ENCODE measurements at regions not wholly inside any gene's neighbourhood (a gene's known extent, or its start where the extent isn't known, plus 50 kb on each side); places are given as distances from the start of the nearest gene placed in this dataset.

DNA sequence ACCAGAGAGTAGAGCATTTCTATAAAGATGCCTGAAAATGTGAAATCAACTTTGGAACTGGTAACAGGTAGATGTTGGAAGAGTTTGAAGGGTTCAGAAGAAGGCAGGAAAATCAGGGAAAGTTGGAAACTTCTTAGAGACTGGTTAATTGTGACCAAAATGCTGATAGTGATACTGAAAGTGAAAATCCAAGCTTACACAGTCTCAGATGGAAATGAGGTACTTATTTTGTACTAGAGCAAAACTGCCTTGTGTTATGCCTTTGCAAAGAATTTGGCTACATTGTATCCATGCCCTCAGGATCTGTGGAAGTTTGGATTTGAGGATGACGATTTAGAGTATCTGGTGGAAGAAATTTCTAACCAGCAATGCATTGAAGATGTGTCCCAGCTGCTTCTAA, 430.6 kb upstream of the KCND2 start:
- Histone ChIP-seq H3K9me3 (ENCODE audit: insufficient read depth, low read length) (no peaks in the 10 kb centered on the region), H3K27ac (ENCODE audit: low read depth, low read length) (no peak overlapping the region), H3K36me3 (ENCODE audit: low read length) (no peaks in the 10 kb centered on the region), H3K27me3 (ENCODE audit: low read length) (no peaks in the 10 kb centered on the region), H3K9me2 (replicated peaks; ENCODE audit: insufficient read depth, low read length) (no peaks in the 10 kb centered on the region), H3K4me2 (ENCODE audit: low read depth, low read length, poor library complexity, severe bottlenecking) (no peak overlapping the region), H3K9ac (ENCODE audit: low read length) (no peak overlapping the region), H3F3A (ENCODE audit: insufficient read depth) (no peaks in the 10 kb centered on the region), H3K79me2 (ENCODE audit: insufficient read depth, low read length) (no peaks in the 10 kb centered on the region), H3K4me3 (ENCODE audit: insufficient read depth, low read length, poor library complexity, severe bottlenecking) (no peak overlapping the region), H4K20me1 (ENCODE audit: low read depth, low read length) (no peaks in the 10 kb centered on the region), H2AFZ (ENCODE audit: low read depth, low read length, severe bottlenecking) (no peak overlapping the region)
- no peak for TF ChIP-seq EZH2phosphoT487 (conservative IDR thresholded peaks at IDR 0.05; ENCODE audit: low read length)
- TF ChIP-seq, protein P1, sequence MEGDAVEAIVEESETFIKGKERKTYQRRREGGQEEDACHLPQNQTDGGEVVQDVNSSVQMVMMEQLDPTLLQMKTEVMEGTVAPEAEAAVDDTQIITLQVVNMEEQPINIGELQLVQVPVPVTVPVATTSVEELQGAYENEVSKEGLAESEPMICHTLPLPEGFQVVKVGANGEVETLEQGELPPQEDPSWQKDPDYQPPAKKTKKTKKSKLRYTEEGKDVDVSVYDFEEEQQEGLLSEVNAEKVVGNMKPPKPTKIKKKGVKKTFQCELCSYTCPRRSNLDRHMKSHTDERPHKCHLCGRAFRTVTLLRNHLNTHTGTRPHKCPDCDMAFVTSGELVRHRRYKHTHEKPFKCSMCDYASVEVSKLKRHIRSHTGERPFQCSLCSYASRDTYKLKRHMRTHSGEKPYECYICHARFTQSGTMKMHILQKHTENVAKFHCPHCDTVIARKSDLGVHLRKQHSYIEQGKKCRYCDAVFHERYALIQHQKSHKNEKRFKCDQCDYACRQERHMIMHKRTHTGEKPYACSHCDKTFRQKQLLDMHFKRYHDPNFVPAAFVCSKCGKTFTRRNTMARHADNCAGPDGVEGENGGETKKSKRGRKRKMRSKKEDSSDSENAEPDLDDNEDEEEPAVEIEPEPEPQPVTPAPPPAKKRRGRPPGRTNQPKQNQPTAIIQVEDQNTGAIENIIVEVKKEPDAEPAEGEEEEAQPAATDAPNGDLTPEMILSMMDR (IDR thresholded peaks at IDR 0.05; ENCODE audit: insufficient read depth, low read length, poor library complexity, severe bottlenecking), result no peak

DNA sequence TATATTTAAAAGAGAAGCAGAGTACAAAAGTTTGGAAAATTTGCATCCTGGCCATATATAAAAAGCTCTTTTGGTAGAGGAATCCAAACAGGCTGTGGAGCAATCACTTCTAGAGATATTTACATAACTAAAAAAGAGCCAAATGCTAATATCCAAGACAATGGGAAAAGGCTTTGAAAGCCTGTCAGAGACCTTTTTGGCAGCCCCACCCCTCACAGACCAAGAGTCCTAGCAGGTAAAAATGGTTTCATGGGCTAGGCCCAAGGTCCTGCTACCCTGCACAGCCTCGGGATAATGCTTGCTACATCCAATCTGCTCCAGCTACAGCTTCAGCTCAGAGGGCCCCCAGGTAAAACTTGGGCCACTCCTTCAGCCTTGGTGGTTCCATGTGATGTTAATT, 430.2 kb upstream of the KCND2 start:
- Histone ChIP-seq H3K4me3 (ENCODE audit: insufficient read depth, low read length, poor library complexity, severe bottlenecking) (no peak overlapping the region), H3K36me3 (ENCODE audit: low read length) (no peaks in the 10 kb centered on the region), H3K79me2 (ENCODE audit: insufficient read depth, low read length) (no peaks in the 10 kb centered on the region), H3K9me3 (ENCODE audit: insufficient read depth, low read length) (no peaks in the 10 kb centered on the region), H3K4me2 (ENCODE audit: low read depth, low read length, poor library complexity, severe bottlenecking) (no peak overlapping the region), H4K20me1 (ENCODE audit: low read depth, low read length) (no peaks in the 10 kb centered on the region), H3F3A (ENCODE audit: insufficient read depth) (no peaks in the 10 kb centered on the region), H2AFZ (ENCODE audit: low read depth, low read length, severe bottlenecking) (no peak overlapping the region), H3K27ac (ENCODE audit: low read depth, low read length) (no peak overlapping the region), H3K9ac (ENCODE audit: low read length) (no peak overlapping the region), H3K27me3 (ENCODE audit: low read length) (no peaks in the 10 kb centered on the region), H3K9me2 (replicated peaks; ENCODE audit: insufficient read depth, low read length) (no peaks in the 10 kb centered on the region)
- TF ChIP-seq EZH2phosphoT487 (conservative IDR thresholded peaks at IDR 0.05; ENCODE audit: low read length), result no peak
- TF ChIP-seq, protein P1 (IDR thresholded peaks at IDR 0.05; ENCODE audit: insufficient read depth, low read length, poor library complexity, severe bottlenecking), result no peak

DNA sequence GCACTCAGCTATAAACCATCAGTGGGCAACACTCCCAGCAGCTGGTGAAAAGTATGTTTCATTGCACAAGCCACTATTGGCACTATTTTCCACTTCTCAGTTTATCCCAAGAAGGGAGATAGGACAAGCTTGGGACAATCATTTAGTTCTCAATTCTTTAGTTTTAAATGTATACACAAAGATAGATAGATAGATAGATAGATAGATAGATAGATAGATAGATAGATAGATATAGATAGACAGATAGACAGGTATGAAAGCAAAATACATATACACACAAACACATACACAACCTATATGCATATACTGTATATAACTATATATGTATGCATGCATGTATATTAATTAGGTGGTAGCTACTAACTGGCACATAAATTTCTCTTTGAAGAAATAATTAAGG, 411.6 kb upstream of the KCND2 start:
- no peaks in the 10 kb centered on the region for H3K9me3 ChIP-seq (ENCODE audit: insufficient read depth, low read length)
- H3F3A ChIP-seq (ENCODE audit: insufficient read depth), result no peaks in the 10 kb centered on the region
- H3K9me2 ChIP-seq (replicated peaks; ENCODE audit: insufficient read depth, low read length), result no peaks in the 10 kb centered on the region
- H3K27ac ChIP-seq (ENCODE audit: low read depth, low read length), result no peak overlapping the region
- no peaks in the 10 kb centered on the region for H3K79me2 ChIP-seq (ENCODE audit: insufficient read depth, low read length)
- no peak overlapping the region for H3K4me3 ChIP-seq (ENCODE audit: insufficient read depth, low read length, poor library complexity, severe bottlenecking)
- H3K4me2 ChIP-seq (ENCODE audit: low read depth, low read length, poor library complexity, severe bottlenecking), result no peak overlapping the region
- H2AFZ ChIP-seq (ENCODE audit: low read depth, low read length, severe bottlenecking), result no peak overlapping the region
- no peaks in the 10 kb centered on the region for H3K27me3 ChIP-seq (ENCODE audit: low read length)
- TF ChIP-seq EZH2phosphoT487 (conservative IDR thresholded peaks at IDR 0.05; ENCODE audit: low read length), result no peak
- TF ChIP-seq, protein P1 (IDR thresholded peaks at IDR 0.05; ENCODE audit: insufficient read depth, low read length, poor library complexity, severe bottlenecking), result no peak
- no peak overlapping the region for H3K9ac ChIP-seq (ENCODE audit: low read length)
- H4K20me1 ChIP-seq (ENCODE audit: low read depth, low read length), result no peaks in the 10 kb centered on the region
- no peaks in the 10 kb centered on the region for H3K36me3 ChIP-seq (ENCODE audit: low read length)

DNA sequence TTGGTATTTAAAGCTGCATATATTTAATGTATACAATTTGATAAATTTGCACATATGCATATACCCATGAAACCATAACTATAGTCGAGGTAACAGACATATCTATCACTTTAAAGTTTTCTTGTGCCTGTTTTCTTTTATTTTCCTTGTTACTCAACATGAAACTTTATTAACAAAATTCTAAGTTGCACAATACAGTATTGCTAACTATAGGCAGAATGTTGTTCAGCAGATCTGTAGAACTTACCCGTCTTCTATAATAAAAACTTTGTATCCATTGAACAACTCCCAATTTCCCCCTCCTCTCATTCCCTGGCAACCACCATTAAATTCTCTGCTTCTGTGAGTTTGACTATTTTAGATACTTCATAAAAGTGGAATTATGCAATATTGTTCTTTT, 404.6 kb upstream of the KCND2 start:
- Histone ChIP-seq H3K4me3 (ENCODE audit: insufficient read depth, low read length, poor library complexity, severe bottlenecking) (no peak overlapping the region), H3K9me3 (ENCODE audit: insufficient read depth, low read length) (no peaks in the 10 kb centered on the region), H3K27me3 (ENCODE audit: low read length) (no peaks in the 10 kb centered on the region), H3K9me2 (replicated peaks; ENCODE audit: insufficient read depth, low read length) (no peaks in the 10 kb centered on the region), H3K9ac (ENCODE audit: low read length) (no peak overlapping the region), H2AFZ (ENCODE audit: low read depth, low read length, severe bottlenecking) (no peak overlapping the region), H3F3A (ENCODE audit: insufficient read depth) (no peaks in the 10 kb centered on the region), H3K36me3 (ENCODE audit: low read length) (no peaks in the 10 kb centered on the region), H3K27ac (ENCODE audit: low read depth, low read length) (no peak overlapping the region), H3K79me2 (ENCODE audit: insufficient read depth, low read length) (no peaks in the 10 kb centered on the region), H3K4me2 (ENCODE audit: low read depth, low read length, poor library complexity, severe bottlenecking) (no peak overlapping the region), H4K20me1 (ENCODE audit: low read depth, low read length) (no peaks in the 10 kb centered on the region)
- no peak for TF ChIP-seq EZH2phosphoT487 (conservative IDR thresholded peaks at IDR 0.05; ENCODE audit: low read length)
- TF ChIP-seq, protein P1 (IDR thresholded peaks at IDR 0.05; ENCODE audit: insufficient read depth, low read length, poor library complexity, severe bottlenecking), result no peak
